ENCODE measurements at regions not wholly inside any gene's neighbourhood (a gene's known extent, or its start where the extent isn't known, plus 50 kb on each side); places are given as distances from the start of the nearest gene placed in this dataset.

- no peak for DNase-seq
- no peak overlapping the region for H3K4me3 ChIP-seq (ENCODE audit: low read length)
- H3K4me1 ChIP-seq (ENCODE audit: insufficient read depth, low read length): no peaks in the 10 kb centered on the region
- H3K9me3 ChIP-seq (ENCODE audit: low read length): no peaks in the 10 kb centered on the region
- Mint-ChIP-seq H3K4me3 (no peak overlapping the region), H3K27me3 (no peaks in the 10 kb centered on the region), H3K9me3 (peaks cover 0 to 10% (median 3%) of the 10 kb centered on the region in 5 donors), H3K4me1 (no peaks in the 10 kb centered on the region), H3K36me3 (no peaks in the 10 kb centered on the region), H3K27ac (no peak overlapping the region)
- POLR2A ChIA-PET: no interaction called here
- H3K36me3 ChIP-seq (ENCODE audit: insufficient read depth, low read length): no peaks in the 10 kb centered on the region
- H3K27ac ChIP-seq (ENCODE audit: low read depth, low read length): no peak overlapping the region
- H3K27me3 ChIP-seq (ENCODE audit: insufficient read depth, low read length, poor library complexity, severe bottlenecking): no peaks in the 10 kb centered on the region
- CTCF ChIA-PET: no interaction called here
These were observed 314.2 kb downstream of the OLFM4 start for GRCh38 chr13:53342623-53343360.

- Mint-ChIP-seq H3K36me3 (no peaks in the 10 kb centered on the region), H3K27ac (no peak overlapping the region), H3K4me3 (no peak overlapping the region), H3K9me3 (peaks cover 0 to 10% (median 3%) of the 10 kb centered on the region in 5 donors), H3K27me3 (no peaks in the 10 kb centered on the region), H3K4me1 (no peaks in the 10 kb centered on the region)
- Histone ChIP-seq H3K4me3 (ENCODE audit: low read length) (no peak overlapping the region), H3K27ac (ENCODE audit: low read depth, low read length) (no peak overlapping the region), H3K36me3 (ENCODE audit: insufficient read depth, low read length) (no peaks in the 10 kb centered on the region), H3K4me1 (ENCODE audit: insufficient read depth, low read length) (no peaks in the 10 kb centered on the region), H3K27me3 (ENCODE audit: insufficient read depth, low read length, poor library complexity, severe bottlenecking) (no peaks in the 10 kb centered on the region), H3K9me3 (ENCODE audit: low read length) (no peaks in the 10 kb centered on the region)
- ChIA-PET CTCF (no interaction called here), POLR2A (no interaction called here)
- DNase-seq: no peak
These were observed 314.7 kb downstream of the OLFM4 start for GRCh38 chr13:53343361-53343744.

- Mint-ChIP-seq H3K4me3 (no peak overlapping the region), H3K36me3 (no peaks in the 10 kb centered on the region), H3K27me3 (no peaks in the 10 kb centered on the region), H3K9me3 (peaks cover 0 to 2% (median 0%) of the 10 kb centered on the region in 5 donors), H3K4me1 (no peaks in the 10 kb centered on the region), H3K27ac (no peak overlapping the region)
- ChIA-PET POLR2A (no interaction called here), CTCF (no interaction called here)
- DNase-seq: no peak
- H3K36me3 ChIP-seq (ENCODE audit: insufficient read depth, low read length): no peaks in the 10 kb centered on the region
- no peak overlapping the region for H3K27ac ChIP-seq (ENCODE audit: low read depth, low read length)
- H3K4me3 ChIP-seq (ENCODE audit: low read length): no peak overlapping the region
- no peaks in the 10 kb centered on the region for H3K9me3 ChIP-seq (ENCODE audit: low read length)
- H3K27me3 ChIP-seq (ENCODE audit: insufficient read depth, low read length, poor library complexity, severe bottlenecking): no peaks in the 10 kb centered on the region
- H3K4me1 ChIP-seq (ENCODE audit: insufficient read depth, low read length): no peaks in the 10 kb centered on the region
These were observed 322.4 kb downstream of the OLFM4 start for GRCh38 chr13:53351021-53351420.

GRCh38 chr13:53357582-53357981 is 329.0 kb downstream of the OLFM4 start:
- no peaks in the 10 kb centered on the region for H3K27me3 Mint-ChIP-seq
- DNase-seq: no peak

GRCh38 chr13:53368948-53369347 is 340.3 kb downstream of the OLFM4 start:
- Histone ChIP-seq H3K36me3 (ENCODE audit: insufficient read depth, low read length) (no peaks in the 10 kb centered on the region), H3K4me3 (ENCODE audit: low read length) (no peak overlapping the region), H3K9me3 (ENCODE audit: low read length) (no peaks in the 10 kb centered on the region), H3K27ac (ENCODE audit: low read depth, low read length) (no peak overlapping the region), H3K27me3 (ENCODE audit: insufficient read depth, low read length, poor library complexity, severe bottlenecking) (no peaks in the 10 kb centered on the region), H3K4me1 (ENCODE audit: insufficient read depth, low read length) (no peaks in the 10 kb centered on the region)
- no peaks in the 10 kb centered on the region for H3K4me1 Mint-ChIP-seq
- no peak overlapping the region for H3K27ac Mint-ChIP-seq
- DNase-seq: no peak
- H3K36me3 Mint-ChIP-seq: no peaks in the 10 kb centered on the region
- POLR2A ChIA-PET: no interaction called here
- H3K9me3 Mint-ChIP-seq: peaks cover 0 to 5% (median 0%) of the 10 kb centered on the region in 5 donors
- no peak overlapping the region for H3K4me3 Mint-ChIP-seq
- H3K27me3 Mint-ChIP-seq: no peaks in the 10 kb centered on the region
- CTCF ChIA-PET: no interaction called here

More at GRCh38 chr13:53357582-53357981, 329.0 kb downstream of the OLFM4 start:
- Mint-ChIP-seq H3K27ac (no peak overlapping the region), H3K4me3 (no peak overlapping the region), H3K36me3 (no peaks in the 10 kb centered on the region), H3K9me3 (peaks cover 0 to 7% (median 0%) of the 10 kb centered on the region in 5 donors), H3K4me1 (no peaks in the 10 kb centered on the region)
- H3K4me3 ChIP-seq (ENCODE audit: low read length): no peak overlapping the region
- no peaks in the 10 kb centered on the region for H3K4me1 ChIP-seq (ENCODE audit: insufficient read depth, low read length)
- no peaks in the 10 kb centered on the region for H3K36me3 ChIP-seq (ENCODE audit: insufficient read depth, low read length)
- no peaks in the 10 kb centered on the region for H3K27me3 ChIP-seq (ENCODE audit: insufficient read depth, low read length, poor library complexity, severe bottlenecking)
- H3K9me3 ChIP-seq (ENCODE audit: low read length): no peaks in the 10 kb centered on the region
- ChIA-PET CTCF (no interaction called here), POLR2A (no interaction called here)
- H3K27ac ChIP-seq (ENCODE audit: low read depth, low read length): no peak overlapping the region

GRCh38 chr13:53379485-53379884 is 350.9 kb downstream of the OLFM4 start:
- Mint-ChIP-seq H3K36me3 (no peaks in the 10 kb centered on the region), H3K9me3 (peaks cover 0 to 23% (median 5%) of the 10 kb centered on the region in 5 donors), H3K27ac (no peak overlapping the region), H3K4me1 (no peaks in the 10 kb centered on the region), H3K4me3 (no peak overlapping the region), H3K27me3 (no peaks in the 10 kb centered on the region)
- Histone ChIP-seq H3K36me3 (ENCODE audit: insufficient read depth, low read length) (no peaks in the 10 kb centered on the region), H3K27me3 (ENCODE audit: insufficient read depth, low read length, poor library complexity, severe bottlenecking) (no peaks in the 10 kb centered on the region), H3K9me3 (ENCODE audit: low read length) (no peaks in the 10 kb centered on the region), H3K27ac (ENCODE audit: low read depth, low read length) (no peak overlapping the region), H3K4me3 (ENCODE audit: low read length) (no peak overlapping the region), H3K4me1 (ENCODE audit: insufficient read depth, low read length) (no peaks in the 10 kb centered on the region)
- CTCF ChIA-PET: no interaction called here
- DNase-seq: no peak
- POLR2A ChIA-PET: no interaction called here

- H3K4me1 ChIP-seq (ENCODE audit: insufficient read depth, low read length): no peaks in the 10 kb centered on the region
- H3K27me3 ChIP-seq (ENCODE audit: insufficient read depth, low read length, poor library complexity, severe bottlenecking): no peaks in the 10 kb centered on the region
- Mint-ChIP-seq H3K4me3 (no peak overlapping the region), H3K27me3 (no peaks in the 10 kb centered on the region), H3K36me3 (no peaks in the 10 kb centered on the region), H3K9me3 (peaks cover 0 to 29% (median 6%) of the 10 kb centered on the region in 5 donors), H3K27ac (no peak overlapping the region), H3K4me1 (no peaks in the 10 kb centered on the region)
- no peak overlapping the region for H3K27ac ChIP-seq (ENCODE audit: low read depth, low read length)
- ChIA-PET CTCF (no interaction called here), POLR2A (no interaction called here)
- no peak overlapping the region for H3K4me3 ChIP-seq (ENCODE audit: low read length)
- H3K9me3 ChIP-seq (ENCODE audit: low read length): no peaks in the 10 kb centered on the region
- no peaks in the 10 kb centered on the region for H3K36me3 ChIP-seq (ENCODE audit: insufficient read depth, low read length)
- DNase-seq: no peak
These were observed 353.4 kb downstream of the OLFM4 start for GRCh38 chr13:53382008-53382407.

- DNase-seq: no peak
- H3K4me1 ChIP-seq (ENCODE audit: insufficient read depth, low read length): no peaks in the 10 kb centered on the region
- H3K27me3 Mint-ChIP-seq: no peaks in the 10 kb centered on the region
- no peaks in the 10 kb centered on the region for H3K4me1 Mint-ChIP-seq
- no peak overlapping the region for H3K27ac Mint-ChIP-seq
- ChIA-PET POLR2A (no interaction called here), CTCF (no interaction called here)
- H3K4me3 ChIP-seq (ENCODE audit: low read length): no peak overlapping the region
- no peak overlapping the region for H3K4me3 Mint-ChIP-seq
- no peak overlapping the region for H3K27ac ChIP-seq (ENCODE audit: low read depth, low read length)
- H3K9me3 ChIP-seq (ENCODE audit: low read length): no peaks in the 10 kb centered on the region
- H3K9me3 Mint-ChIP-seq: peaks cover 0 to 14% (median 2%) of the 10 kb centered on the region in 5 donors
- no peaks in the 10 kb centered on the region for H3K36me3 ChIP-seq (ENCODE audit: insufficient read depth, low read length)
- no peaks in the 10 kb centered on the region for H3K27me3 ChIP-seq (ENCODE audit: insufficient read depth, low read length, poor library complexity, severe bottlenecking)
- H3K36me3 Mint-ChIP-seq: no peaks in the 10 kb centered on the region
These were observed 369.4 kb downstream of the OLFM4 start for GRCh38 chr13:53398051-53398450.

All from CD8-positive, alpha-beta memory T cell (primary cell).